ENCODE measurements at regions not wholly inside any gene's neighbourhood (a gene's known extent, or its start where the extent isn't known, plus 50 kb on each side); places are given as distances from the start of the nearest gene placed in this dataset.
"Not testable (repeated sequence)": the region's sequence is repeated elsewhere in the genome, so short reads cannot be mapped to it uniquely, and the experiment has no call there.

- H3K9me3 Mint-ChIP-seq, H3K27ac Mint-ChIP-seq: not testable (repeated sequence)
- 63% methylated on average over 4 of the region's 14 CpGs; no CpG with 5 or more reads in 1 of the 2 experiments for WGBS, 2 experiments (ENCODE audit: insufficient coverage in 1 of 2, insufficient read length in 1 of 2)
Observed at GRCh38 chr2:111346018-111346930, 225.6 kb downstream of the BCL2L11 start.

GRCh38 chr2:111347695-111348094 is 227.0 kb downstream of the BCL2L11 start:
- not testable (repeated sequence) for DNase-seq; H3K9ac ChIP-seq (ENCODE audit: extremely low read depth, low read length, poor library complexity, severe bottlenecking); H3K27ac Mint-ChIP-seq; H3K27me3 ChIP-seq (ENCODE audit: control insufficient read depth, insufficient read depth, low read length, poor library complexity, severe bottlenecking); H3K9me3 Mint-ChIP-seq; H3K36me3 Mint-ChIP-seq (ENCODE audit: low read depth); H3K27me3 Mint-ChIP-seq (ENCODE audit: insufficient read depth); H3K4me3 ChIP-seq (ENCODE audit: low read length); H3K4me1 Mint-ChIP-seq; H3K9me3 ChIP-seq (ENCODE audit: control insufficient read depth, low read length); H3K4me3 Mint-ChIP-seq; H3K4me1 ChIP-seq (ENCODE audit: control insufficient read depth, insufficient read depth, low read length); H3K27ac ChIP-seq (ENCODE audit: low read depth, low read length); H3K36me3 ChIP-seq (ENCODE audit: control insufficient read depth, insufficient read depth, low read length)
- WGBS, 2 experiments (ENCODE audit: insufficient coverage in 1 of 2, insufficient read length in 1 of 2), result no CpG with 5 or more reads among the region's 1 CpG

More at GRCh38 chr2:111346018-111346930, 225.6 kb downstream of the BCL2L11 start:
- H3K27me3 Mint-ChIP-seq (ENCODE audit: insufficient read depth); H3K4me3 ChIP-seq (ENCODE audit: low read length); H3K4me1 ChIP-seq (ENCODE audit: control insufficient read depth, insufficient read depth, low read length); H3K4me1 Mint-ChIP-seq; H3K36me3 ChIP-seq (ENCODE audit: control insufficient read depth, insufficient read depth, low read length); H3K27ac ChIP-seq (ENCODE audit: low read depth, low read length); H3K27me3 ChIP-seq (ENCODE audit: control insufficient read depth, insufficient read depth, low read length, poor library complexity, severe bottlenecking); H3K4me3 Mint-ChIP-seq; H3K36me3 Mint-ChIP-seq (ENCODE audit: low read depth); H3K9ac ChIP-seq (ENCODE audit: extremely low read depth, low read length, poor library complexity, severe bottlenecking); H3K9me3 ChIP-seq (ENCODE audit: control insufficient read depth, low read length): not testable (repeated sequence)
- peak; percentile 35 for DNase-seq

- H3K27ac ChIP-seq (ENCODE audit: low read depth, low read length); H3K27me3 Mint-ChIP-seq (ENCODE audit: insufficient read depth); H3K36me3 Mint-ChIP-seq (ENCODE audit: low read depth); H3K9me3 ChIP-seq (ENCODE audit: control insufficient read depth, low read length); H3K27ac Mint-ChIP-seq; H3K4me3 Mint-ChIP-seq; H3K9ac ChIP-seq (ENCODE audit: extremely low read depth, low read length, poor library complexity, severe bottlenecking); H3K27me3 ChIP-seq (ENCODE audit: control insufficient read depth, insufficient read depth, low read length, poor library complexity, severe bottlenecking); H3K36me3 ChIP-seq (ENCODE audit: control insufficient read depth, insufficient read depth, low read length); H3K4me1 Mint-ChIP-seq; H3K4me1 ChIP-seq (ENCODE audit: control insufficient read depth, insufficient read depth, low read length); DNase-seq; H3K9me3 Mint-ChIP-seq; H3K4me3 ChIP-seq (ENCODE audit: low read length): not testable (repeated sequence)
- WGBS, 2 experiments (ENCODE audit: insufficient coverage in 1 of 2, insufficient read length in 1 of 2), result no CpG with 5 or more reads among the region's 7 CpGs
Observed at GRCh38 chr2:111348316-111348715, 227.6 kb downstream of the BCL2L11 start.

GRCh38 chr2:111355022-111355817 is 234.5 kb downstream of the BCL2L11 start:
- H3K36me3 Mint-ChIP-seq (ENCODE audit: low read depth); H3K27ac Mint-ChIP-seq; H3K27me3 ChIP-seq (ENCODE audit: control insufficient read depth, insufficient read depth, low read length, poor library complexity, severe bottlenecking); H3K9me3 Mint-ChIP-seq; H3K36me3 ChIP-seq (ENCODE audit: control insufficient read depth, insufficient read depth, low read length); H3K9me3 ChIP-seq (ENCODE audit: control insufficient read depth, low read length); H3K4me1 ChIP-seq (ENCODE audit: control insufficient read depth, insufficient read depth, low read length); H3K9ac ChIP-seq (ENCODE audit: extremely low read depth, low read length, poor library complexity, severe bottlenecking); H3K4me3 Mint-ChIP-seq; H3K27ac ChIP-seq (ENCODE audit: low read depth, low read length); H3K27me3 Mint-ChIP-seq (ENCODE audit: insufficient read depth); H3K4me3 ChIP-seq (ENCODE audit: low read length); H3K4me1 Mint-ChIP-seq: not testable (repeated sequence)
- DNase-seq, result peak; percentile 19
- 94% methylated on average over 7 of the region's 13 CpGs; no CpG with 5 or more reads in 1 of the 2 experiments for WGBS, 2 experiments (ENCODE audit: insufficient coverage in 1 of 2, insufficient read length in 1 of 2)

GRCh38 chr2:111355823-111356511 is 235.3 kb downstream of the BCL2L11 start:
- not testable (repeated sequence) for H3K4me1 Mint-ChIP-seq; H3K27me3 ChIP-seq (ENCODE audit: control insufficient read depth, insufficient read depth, low read length, poor library complexity, severe bottlenecking); H3K4me3 ChIP-seq (ENCODE audit: low read length); H3K27ac Mint-ChIP-seq; H3K9me3 ChIP-seq (ENCODE audit: control insufficient read depth, low read length); H3K9me3 Mint-ChIP-seq; H3K4me3 Mint-ChIP-seq; H3K27ac ChIP-seq (ENCODE audit: low read depth, low read length); H3K27me3 Mint-ChIP-seq (ENCODE audit: insufficient read depth); H3K9ac ChIP-seq (ENCODE audit: extremely low read depth, low read length, poor library complexity, severe bottlenecking); H3K4me1 ChIP-seq (ENCODE audit: control insufficient read depth, insufficient read depth, low read length); DNase-seq; H3K36me3 ChIP-seq (ENCODE audit: control insufficient read depth, insufficient read depth, low read length); H3K36me3 Mint-ChIP-seq (ENCODE audit: low read depth)
- WGBS, 2 experiments (ENCODE audit: insufficient coverage in 1 of 2, insufficient read length in 1 of 2), result 87% methylated on average over 7 of the region's 11 CpGs; no CpG with 5 or more reads in 1 of the 2 experiments

GRCh38 chr2:111356512-111357031 is 235.9 kb downstream of the BCL2L11 start:
- not testable (repeated sequence) for H3K4me1 Mint-ChIP-seq; H3K36me3 Mint-ChIP-seq (ENCODE audit: low read depth)
- 98% methylated on average over 5 of the region's 6 CpGs; no CpG with 5 or more reads in 1 of the 2 experiments for WGBS, 2 experiments (ENCODE audit: insufficient coverage in 1 of 2, insufficient read length in 1 of 2)

More at GRCh38 chr2:111356512-111357031, 235.9 kb downstream of the BCL2L11 start:
- not testable (repeated sequence) for H3K27me3 ChIP-seq (ENCODE audit: control insufficient read depth, insufficient read depth, low read length, poor library complexity, severe bottlenecking); H3K27ac Mint-ChIP-seq; DNase-seq; H3K27me3 Mint-ChIP-seq (ENCODE audit: insufficient read depth); H3K4me1 ChIP-seq (ENCODE audit: control insufficient read depth, insufficient read depth, low read length); H3K27ac ChIP-seq (ENCODE audit: low read depth, low read length); H3K4me3 Mint-ChIP-seq; H3K9me3 ChIP-seq (ENCODE audit: control insufficient read depth, low read length); H3K36me3 ChIP-seq (ENCODE audit: control insufficient read depth, insufficient read depth, low read length); H3K4me3 ChIP-seq (ENCODE audit: low read length); H3K9me3 Mint-ChIP-seq; H3K9ac ChIP-seq (ENCODE audit: extremely low read depth, low read length, poor library complexity, severe bottlenecking)
